HG02981 (cell line): ENCODE measurements at regions not wholly inside any gene's neighbourhood (a gene's known extent, or its start where the extent isn't known, plus 50 kb on each side); places are given as distances from the start of the nearest gene placed in this dataset.

ENCODE experiments used
- ATAC-seq: cut with Tn5 transposase; IDR thresholded peaks from one replicate; pipeline ENCODE4 v1.9.1; 2021; ENCODE audit warnings: mild to moderate bottlenecking, moderate library complexity; ENCODE audit not compliant: unreplicated experiment

DNA sequence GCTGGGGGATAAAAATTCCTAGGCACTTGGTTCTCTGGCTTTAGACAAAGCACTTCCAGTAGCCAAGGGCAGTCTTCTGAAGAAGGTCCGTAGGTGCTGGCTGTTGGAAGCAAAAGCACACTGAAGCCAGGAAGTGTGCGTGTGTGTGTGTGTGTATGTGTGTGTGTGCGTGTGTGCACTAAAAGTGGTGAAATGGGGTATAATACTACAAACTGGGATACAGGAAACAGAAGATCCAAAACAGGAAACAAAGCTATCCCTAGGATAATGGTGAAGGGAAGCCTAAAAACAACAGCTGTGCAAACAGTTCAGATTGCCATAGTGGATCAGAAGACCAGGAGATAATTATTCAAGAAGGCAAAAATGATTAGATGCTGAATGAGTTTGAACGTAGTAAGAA is 103.4 kb downstream of the IL20RB start:
- ATAC-seq: no peak

DNA sequence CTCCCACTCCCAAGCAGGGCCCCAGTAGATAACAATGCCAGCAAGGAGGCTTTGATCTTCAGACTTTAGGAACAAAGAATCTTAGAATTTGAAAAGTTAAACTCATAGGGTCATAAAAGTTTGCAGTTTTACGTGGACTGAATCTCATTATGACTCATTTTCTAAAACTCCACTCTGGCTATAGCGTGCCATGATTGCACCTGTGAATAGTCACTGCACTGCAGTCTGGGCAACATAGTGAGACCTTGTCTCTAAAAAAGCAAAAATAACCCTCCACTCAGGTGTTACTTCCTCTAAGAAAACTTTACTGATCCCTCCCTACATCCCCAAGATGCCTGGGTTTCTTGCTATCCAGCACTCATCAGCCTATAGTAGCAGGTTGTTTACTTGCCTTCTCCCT is 104.5 kb downstream of the IL20RB start:
- ATAC-seq: no peak

DNA sequence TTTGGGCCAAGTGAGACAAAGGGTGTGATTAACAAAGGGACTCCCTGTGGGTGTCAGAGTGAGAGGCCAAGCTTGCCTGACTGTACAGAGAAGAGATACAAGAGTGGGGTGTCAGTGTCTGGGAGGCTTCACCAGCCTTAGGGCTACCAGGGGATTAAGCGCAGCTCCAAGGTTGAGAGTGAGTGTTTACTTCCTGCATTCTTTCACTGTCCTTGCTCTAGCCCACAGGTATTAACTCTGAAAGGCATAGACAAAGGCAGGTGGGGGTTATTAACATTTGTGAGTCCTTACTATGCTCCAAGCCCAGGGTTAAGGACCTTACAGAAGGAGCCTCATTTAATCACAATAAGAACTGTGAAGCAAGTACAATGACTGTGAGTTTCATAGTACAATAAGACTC is 107.6 kb downstream of the IL20RB start:
- no peak for ATAC-seq

DNA sequence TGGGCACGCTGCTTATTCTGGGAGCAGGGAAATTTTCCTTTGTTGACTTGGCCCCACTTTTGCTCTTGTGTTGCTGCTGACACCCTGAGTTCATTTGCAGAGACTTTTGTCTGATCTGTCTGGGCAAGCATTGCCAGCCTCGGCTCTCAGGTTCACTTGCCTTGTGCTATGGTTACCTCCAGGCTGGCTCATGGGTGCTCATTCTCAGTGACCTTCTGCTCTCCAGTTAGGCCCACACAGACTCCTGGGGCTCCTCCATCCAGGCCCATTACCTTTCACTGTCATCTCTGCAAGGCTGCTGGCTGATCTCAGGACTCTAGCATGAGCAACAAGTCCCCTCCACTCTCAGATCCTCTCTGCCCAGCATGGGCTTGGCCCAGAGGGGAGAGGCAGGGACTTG is 108.3 kb downstream of the IL20RB start:
- no peak for ATAC-seq

DNA sequence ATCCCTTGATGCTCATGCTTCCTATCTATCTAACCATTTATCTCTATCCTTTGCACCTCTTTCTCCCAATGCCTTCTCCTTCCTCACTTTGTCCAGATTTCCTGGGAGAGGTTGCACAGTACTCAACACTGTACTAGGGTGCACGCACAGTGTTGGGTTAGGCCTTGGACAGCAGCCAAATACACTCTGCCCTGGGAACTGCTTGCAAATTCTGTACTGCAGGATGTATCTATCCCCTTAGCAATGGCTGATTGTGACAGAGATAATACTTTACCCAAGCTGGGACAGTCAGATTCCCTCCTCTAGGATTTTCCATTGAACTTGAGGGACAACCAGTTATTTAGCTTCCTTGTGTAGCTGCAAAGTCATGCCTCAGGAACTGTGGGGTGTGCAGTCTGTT is 113.3 kb downstream of the IL20RB start:
- no peak for ATAC-seq

GRCh38 chr3:137075020-137075419 is 117.2 kb downstream of the IL20RB start:
- ATAC-seq: no peak

- ATAC-seq: no peak
Measured at GRCh38 chr3:137078040-137078439, 120.3 kb downstream of the IL20RB start.

DNA sequence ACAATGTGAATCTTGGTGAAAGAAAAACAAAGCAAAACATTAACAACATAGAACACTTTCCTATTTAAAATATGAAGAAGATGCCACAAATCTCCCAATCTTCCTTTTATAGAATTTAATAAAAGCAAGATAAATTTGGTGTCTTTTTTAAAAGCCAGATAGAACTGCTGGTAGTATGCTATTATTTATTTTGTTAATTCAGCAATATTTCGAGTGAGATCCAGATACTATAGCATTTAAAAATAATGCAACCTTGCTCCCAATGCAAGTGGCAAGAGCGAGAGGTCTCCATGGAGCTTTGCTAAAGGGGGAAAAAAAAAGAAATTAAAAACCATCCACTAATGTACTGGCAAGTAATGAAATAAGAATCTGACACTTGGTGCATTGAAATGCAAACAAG is 121.8 kb downstream of the IL20RB start:
- ATAC-seq: no peak

DNA sequence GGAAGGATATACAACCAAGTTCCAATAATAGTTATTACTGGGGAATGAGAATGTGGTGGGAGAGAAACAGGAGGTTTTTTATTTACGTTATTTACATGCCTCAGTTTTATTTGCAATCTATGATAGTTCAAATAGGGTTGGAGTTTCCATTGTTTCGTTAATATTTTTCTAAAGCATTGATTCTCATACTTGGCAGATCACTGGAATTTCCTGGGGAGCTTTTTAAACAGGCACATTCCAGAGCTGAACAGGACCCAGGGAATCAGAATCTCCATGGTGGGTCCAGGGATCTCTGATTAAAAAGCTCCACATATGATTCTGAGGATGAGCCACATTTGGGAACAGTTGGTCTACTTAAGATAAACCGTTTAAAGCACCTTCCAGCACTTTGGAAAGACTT is 123.9 kb downstream of the IL20RB start:
- no peak for ATAC-seq

- ATAC-seq: no peak
Measured at GRCh38 chr3:137082763-137083162, 125.0 kb downstream of the IL20RB start.

- ATAC-seq: no peak
Measured at GRCh38 chr3:137083332-137083731, 125.5 kb downstream of the IL20RB start.

- ATAC-seq: no peak
Measured at GRCh38 chr3:137084586-137084985, 126.8 kb downstream of the IL20RB start.

GRCh38 chr3:137097386-137097785 is 139.6 kb downstream of the IL20RB start:
- no peak for ATAC-seq

- no peak for ATAC-seq
Measured at GRCh38 chr3:137097852-137098251, 140.1 kb downstream of the IL20RB start.

- ATAC-seq: no peak
Measured at GRCh38 chr3:137099364-137100219, 141.8 kb downstream of the IL20RB start.

DNA sequence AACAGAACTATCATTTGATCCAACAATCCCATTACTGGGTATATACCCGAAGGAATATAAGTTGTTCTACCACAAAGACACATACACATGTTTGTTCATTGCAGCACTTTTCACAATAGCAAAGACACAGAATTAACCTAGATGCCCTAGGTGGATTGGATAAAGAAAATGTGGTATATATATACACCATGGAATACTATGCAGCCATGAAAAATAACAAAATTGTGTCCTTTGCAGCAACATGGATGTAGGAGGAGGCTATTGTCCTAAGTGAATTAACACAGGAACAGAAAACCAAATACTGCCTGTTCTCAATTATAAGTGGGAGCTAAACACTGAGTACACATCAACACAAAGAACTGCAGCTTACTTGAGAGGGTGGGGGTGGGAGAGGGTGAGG is 142.5 kb downstream of the IL20RB start:
- no peak for ATAC-seq

DNA sequence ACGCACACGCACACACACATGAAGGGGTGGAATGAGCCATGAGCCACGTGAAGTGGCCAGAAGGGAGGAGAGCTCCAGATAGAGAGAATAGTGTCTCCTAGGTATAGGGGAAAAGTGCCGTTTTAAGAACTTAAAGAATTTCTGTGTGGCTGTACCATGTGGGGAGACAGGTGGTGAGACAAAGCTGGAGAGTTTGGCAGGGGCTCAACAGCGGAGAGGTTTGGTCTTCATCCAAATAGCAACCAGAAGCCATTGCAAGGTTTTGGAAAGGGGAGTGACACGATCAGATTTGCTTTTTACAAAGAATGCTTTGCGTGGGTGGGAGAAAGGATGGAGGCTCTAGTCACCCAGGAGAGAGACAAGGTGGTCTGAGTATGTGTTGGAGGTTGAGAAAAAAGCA is 146.0 kb downstream of the IL20RB start:
- ATAC-seq: no peak

GRCh38 chr3:137105277-137105977 is 147.6 kb downstream of the IL20RB start:
- ATAC-seq: no peak

- ATAC-seq: no peak
Measured at GRCh38 chr3:137106612-137107240, 148.9 kb downstream of the IL20RB start.

DNA sequence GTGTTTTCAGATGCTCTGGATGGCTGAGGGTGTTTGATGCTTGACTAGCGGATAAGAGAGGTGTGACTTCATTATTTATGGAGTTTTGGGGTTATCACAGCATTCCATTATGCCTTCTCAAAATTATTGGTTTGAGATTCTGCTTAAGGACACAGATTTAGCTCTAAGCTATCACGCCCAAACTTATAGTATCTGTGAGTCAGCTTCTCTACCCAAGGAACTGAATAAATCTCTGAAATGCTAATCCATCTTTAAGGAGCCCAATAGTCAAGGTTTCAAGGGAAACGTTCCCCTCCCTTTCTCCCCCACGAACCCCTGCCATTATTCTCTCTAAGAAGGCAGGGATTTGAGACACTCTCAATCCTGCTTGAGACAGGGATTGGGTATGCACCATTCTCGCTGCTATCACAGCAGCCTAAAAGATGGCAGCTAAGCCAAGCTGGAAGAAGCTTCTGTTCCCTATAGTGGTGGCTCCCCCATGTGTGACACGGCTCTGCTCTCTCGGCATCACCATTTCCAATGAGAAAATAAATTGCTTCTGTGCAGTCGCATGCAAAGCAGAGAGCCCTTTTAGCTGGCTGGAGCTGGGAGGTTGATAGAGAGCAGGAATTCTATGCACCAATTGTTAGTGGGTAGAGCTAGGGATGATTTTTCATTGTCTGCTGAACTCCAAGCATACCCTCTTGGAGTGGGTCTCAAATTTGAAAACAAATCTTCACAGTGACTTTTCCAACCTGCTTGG is 151.1 kb downstream of the IL20RB start:
- ATAC-seq: no peak

DNA sequence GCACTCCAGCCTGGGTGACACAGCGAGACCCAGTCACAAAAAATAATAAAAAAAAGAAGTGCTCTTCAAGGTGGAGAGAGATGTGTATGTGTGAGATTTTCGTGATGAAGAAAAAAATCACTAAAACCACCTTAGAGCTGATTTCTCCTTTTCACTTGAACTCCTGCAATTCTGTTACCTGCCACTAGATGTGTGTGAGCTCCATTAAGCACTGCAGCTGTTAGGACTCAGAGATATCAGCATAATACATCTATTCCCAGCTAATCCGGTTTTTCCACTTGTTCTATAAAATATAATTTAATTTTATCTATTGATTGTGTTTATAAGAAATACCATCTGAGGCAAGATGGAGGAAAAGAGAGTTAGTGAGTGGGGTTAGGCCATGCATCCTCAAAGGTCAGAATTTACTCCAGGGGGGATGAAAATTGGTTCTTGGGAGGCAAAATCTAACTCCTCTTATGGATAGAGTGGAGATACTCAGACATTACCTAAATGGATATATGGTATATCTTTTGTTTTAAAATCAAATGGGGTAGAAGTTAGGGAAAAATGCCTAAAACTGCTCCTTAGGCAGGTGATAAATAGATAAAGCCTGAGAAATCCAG is 152.7 kb downstream of the IL20RB start:
- ATAC-seq: peak; percentile 92
